ENCODE measurements at regions not wholly inside any gene's neighbourhood (a gene's known extent, or its start where the extent isn't known, plus 50 kb on each side); places are given as distances from the start of the nearest gene placed in this dataset.

GRCh38 chr4:188701952-188702351 lies 562.7 kb downstream of the TRIML1 start:
- no peak for TF ChIP-seq CTCF (IDR thresholded peaks at IDR 0.05; ENCODE audit: control insufficient read depth, extremely low read depth, insufficient read depth)
- DNase-seq (ENCODE audit: low read depth), result no peak
- no peak overlapping the region for H3K4me3 ChIP-seq (ENCODE audit: low read depth, low read length)

- TF ChIP-seq CTCF (IDR thresholded peaks at IDR 0.05; ENCODE audit: control insufficient read depth, extremely low read depth, insufficient read depth), result no peak
- no peak overlapping the region for H3K4me3 ChIP-seq (ENCODE audit: low read depth, low read length)
- DNase-seq (ENCODE audit: low read depth), result no peak
These were observed 565.0 kb downstream of the TRIML1 start for GRCh38 chr4:188704288-188704687.

- H3K4me3 ChIP-seq (ENCODE audit: low read depth, low read length), result no peak overlapping the region
- no peak for TF ChIP-seq CTCF (IDR thresholded peaks at IDR 0.05; ENCODE audit: control insufficient read depth, extremely low read depth, insufficient read depth)
- no peak for DNase-seq (ENCODE audit: low read depth)
These were observed 567.8 kb downstream of the TRIML1 start for GRCh38 chr4:188707036-188707435.

- H3K4me3 ChIP-seq (ENCODE audit: low read depth, low read length), result no peak overlapping the region
- no peak for DNase-seq (ENCODE audit: low read depth)
- TF ChIP-seq CTCF (IDR thresholded peaks at IDR 0.05; ENCODE audit: control insufficient read depth, extremely low read depth, insufficient read depth), result no peak
These were observed 575.3 kb downstream of the TRIML1 start for GRCh38 chr4:188714501-188714900.

- no peak overlapping the region for H3K4me3 ChIP-seq (ENCODE audit: low read depth, low read length)
- no peak for DNase-seq (ENCODE audit: low read depth)
- no peak for TF ChIP-seq CTCF (IDR thresholded peaks at IDR 0.05; ENCODE audit: control insufficient read depth, extremely low read depth, insufficient read depth)
These were observed 575.7 kb downstream of the TRIML1 start for GRCh38 chr4:188714907-188715306.

GRCh38 chr4:188717661-188718060 lies 578.4 kb downstream of the TRIML1 start:
- no peak for TF ChIP-seq CTCF (IDR thresholded peaks at IDR 0.05; ENCODE audit: control insufficient read depth, extremely low read depth, insufficient read depth)
- DNase-seq (ENCODE audit: low read depth), result no peak
- H3K4me3 ChIP-seq (ENCODE audit: low read depth, low read length), result no peak overlapping the region

- no peak overlapping the region for H3K4me3 ChIP-seq (ENCODE audit: low read depth, low read length)
- TF ChIP-seq CTCF (IDR thresholded peaks at IDR 0.05; ENCODE audit: control insufficient read depth, extremely low read depth, insufficient read depth), result no peak
- no peak for DNase-seq (ENCODE audit: low read depth)
These were observed 580.6 kb downstream of the TRIML1 start for GRCh38 chr4:188719794-188720193.
